B cell (primary cell): ENCODE measurements at regions not wholly inside any gene's neighbourhood (a gene's known extent, or its start where the extent isn't known, plus 50 kb on each side); places are given as distances from the start of the nearest gene placed in this dataset.

Source experiments
- ATAC-seq: fragments of 200-7000 bp; cut with Tn5 transposase; one replicate; pipeline ENCODE4 v1.10.0; 2021; ENCODE audit warnings: low read depth, mild to moderate bottlenecking, moderate number of reproducible peaks, moderate library complexity
- CTCF ChIA-PET: fragments of 350-600 bp; sonication (Branson Sonifier 250); formaldehyde crosslinking; loops from one replicate; lab custom pipeline; 2021; ENCODE audit warnings: antibody characterized with exemption, inconsistent platforms; lab: Charles Lee
- POLR2A ChIA-PET: fragments of 350-600 bp; sonication (Branson Sonifier 250); formaldehyde crosslinking; loops from one replicate; lab custom pipeline; 2021; ENCODE audit warnings: antibody characterized with exemption; lab: Charles Lee
- DNase-seq: peaks from one replicate; pipeline ENCODE4 v3.0.0; 2013
- H2AFZ ChIP-seq: 2 replicates; pipeline ENCODE4 v1.6.1; 2012; ENCODE audit warnings: mild to moderate bottlenecking, low read depth, low read length; ENCODE audit not compliant: insufficient read depth, poor library complexity, severe bottlenecking
- H3K27ac ChIP-seq, 2 donors: 1 replicate in 1 of 2; 2 replicates in 1 of 2; pipeline ENCODE4 v1.5.1; 2012 to 2013; ENCODE audit warnings: low read length in 2 of 2, mild to moderate bottlenecking in 2 of 2, moderate library complexity in 1 of 2
- H3K27me3 ChIP-seq, 4 experiments: fragments of 200-600 bp in 1 of 4; sonication (generic) in 1 of 4; replicated peaks in 1 of 4; 1 replicate in 2 of 4; 2 replicates in 2 of 4; pipeline versions ENCODE4 v1.6.1 to v1.7.0; 2013 to 2016; ENCODE audit warnings: low read length in 3 of 4, mild to moderate bottlenecking in 2 of 4, mixed read lengths in 1 of 4, moderate library complexity in 1 of 4; ENCODE audit not compliant: insufficient read depth in 4 of 4, control insufficient read depth in 3 of 4; ENCODE audit errors: control extremely low read depth in 1 of 4
- H3K36me3 ChIP-seq, 2 experiments: replicated peaks in 1 of 2; 1 replicate in 1 of 2; 2 replicates in 1 of 2; pipeline versions ENCODE4 v1.6.1 to v1.7.1; 2013; ENCODE audit warnings: low read length in 1 of 2; ENCODE audit not compliant: insufficient read depth in 2 of 2, control insufficient read depth in 1 of 2; ENCODE audit errors: control extremely low read depth in 1 of 2, extremely low read depth in 1 of 2
- H3K4me1 ChIP-seq, 2 donors: fragments of 200-600 bp in 1 of 2; sonication (generic) in 1 of 2; 1 replicate in 1 of 2; 2 replicates in 1 of 2; pipeline versions ENCODE4 v1.5.1 to v1.6.1; 2013 to 2017; ENCODE audit warnings: low read length in 2 of 2; ENCODE audit not compliant: control insufficient read depth in 2 of 2, insufficient read depth in 2 of 2
- H3K4me2 ChIP-seq: replicated peaks from 2 replicates; pipeline ENCODE3; 2012; ENCODE audit warnings: mild to moderate bottlenecking, low read depth, low read length; ENCODE audit not compliant: poor library complexity, severe bottlenecking
- H3K4me3 ChIP-seq, 5 experiments: fragments of 200-600 bp in 1 of 5; sonication (generic) in 1 of 5; 1 replicate in 3 of 5; 2 replicates in 2 of 5; pipeline versions ENCODE4 v1.5.1 to v1.7.0; 2011 to 2016; ENCODE audit warnings: low read length in 4 of 5, mild to moderate bottlenecking in 4 of 5, low read depth in 2 of 5, control low read depth in 1 of 5, moderate library complexity in 1 of 5; ENCODE audit not compliant: insufficient read depth in 1 of 5; ENCODE audit errors: control extremely low read depth in 1 of 5, extremely low read depth in 1 of 5
- H3K79me2 ChIP-seq: fragments of 200-600 bp; sonication (generic); one replicate; pipeline ENCODE4 v1.6.0; 2016; ENCODE audit warnings: low read length; ENCODE audit not compliant: control insufficient read depth, insufficient read depth
- H3K9ac ChIP-seq: fragments of 200-600 bp; sonication (generic); 2 replicates; pipeline ENCODE4 v1.6.1; 2017; ENCODE audit warnings: mild to moderate bottlenecking, low read length, moderate library complexity
- H3K9me3 ChIP-seq, 3 donors: one replicate each; pipeline versions ENCODE4 v1.6.1 to v1.7.1; 2013; ENCODE audit warnings: low read length in 2 of 3; ENCODE audit not compliant: control insufficient read depth in 2 of 3, insufficient read depth in 1 of 3; ENCODE audit errors: control extremely low read depth in 1 of 3
- H4K20me1 ChIP-seq: 2 replicates; pipeline ENCODE4 v1.6.0; 2012; ENCODE audit warnings: mild to moderate bottlenecking, low read length; ENCODE audit not compliant: insufficient read depth, control insufficient read depth, poor library complexity, severe bottlenecking
- H3K27ac Mint-ChIP-seq: one replicate; pipeline ENCODE4 v1.8.0; 2021; ENCODE audit warnings: mixed read lengths
- H3K27me3 Mint-ChIP-seq: one replicate; pipeline ENCODE4 v1.8.0; 2021; ENCODE audit warnings: mixed read lengths
- H3K4me1 Mint-ChIP-seq: one replicate; pipeline ENCODE4 v1.8.0; 2021; ENCODE audit warnings: mixed read lengths
- H3K4me3 Mint-ChIP-seq: one replicate; pipeline ENCODE4 v1.8.0; 2021; ENCODE audit warnings: mixed read lengths
- H3K9me3 Mint-ChIP-seq: one replicate; pipeline ENCODE4 v1.8.0; 2022; ENCODE audit warnings: mixed read lengths; ENCODE audit not compliant: insufficient read depth
- CTCF ChIP-seq: fragments of 200-600 bp; IDR thresholded peaks from one replicate; pipeline ENCODE4 v1.8.0; 2022; ENCODE audit warnings: antibody characterized with exemption, mild to moderate bottlenecking
- EZH2 ChIP-seq: IDR thresholded peaks from 2 replicates; pipeline ENCODE4 v1.6.1; 2012; ENCODE audit warnings: borderline replicate concordance, low read depth, mild to moderate bottlenecking, moderate library complexity, low read length; ENCODE audit not compliant: insufficient read depth, poor library complexity, severe bottlenecking
- WGBS: methylation state at CpG from one replicate; pipeline ENCODE4 v1.1.5; 2013; ENCODE audit warnings: missing lambda C conversion rate; ENCODE audit not compliant: insufficient coverage; 5-methylcytosine and 5-hydroxymethylcytosine counted together
- intact Hi-C: fragments of 100-400 bp; cut with micrococcal nuclease; formaldehyde crosslinking; loops from one replicate; pipeline ENCODE4 v1.10.0; 2022

- ChIA-PET POLR2A (no interaction called here), CTCF (no interaction called here)
- Histone ChIP-seq H3K9me3 (no peaks in the 10 kb centered on the region), H2AFZ (no peak overlapping the region), H3K36me3 (no peaks in the 10 kb centered on the region), H3K4me3 (no peak overlapping the region), H3K27me3 (no peaks in the 10 kb centered on the region), H3K4me2 (no peak overlapping the region), H4K20me1 (no peaks in the 10 kb centered on the region), H3K9ac (no peak overlapping the region), H3K27ac (no peak overlapping the region), H3K4me1 (no peaks in the 10 kb centered on the region), H3K79me2 (no peaks in the 10 kb centered on the region)
- Mint-ChIP-seq H3K27ac (no peak overlapping the region), H3K9me3 (no peaks in the 10 kb centered on the region), H3K27me3 (no peaks in the 10 kb centered on the region), H3K4me3 (no peak overlapping the region), H3K4me1 (no peaks in the 10 kb centered on the region)
- intact Hi-C loops, result no loop called here
- no peak for TF ChIP-seq CTCF
- no peak for TF ChIP-seq EZH2
- WGBS, result no CpG with 5 or more reads among the region's 1 CpG
- ATAC-seq (no peak), DNase-seq (no peak)
Observed at GRCh38 chr7:113562801-113563200, 356.0 kb downstream of the PPP1R3A start.

- Histone ChIP-seq H3K36me3 (no peaks in the 10 kb centered on the region), H3K27ac (no peak overlapping the region), H3K9me3 (no peaks in the 10 kb centered on the region), H3K27me3 (no peaks in the 10 kb centered on the region), H2AFZ (no peak overlapping the region), H4K20me1 (no peaks in the 10 kb centered on the region), H3K4me1 (no peaks in the 10 kb centered on the region), H3K4me2 (no peak overlapping the region), H3K79me2 (no peaks in the 10 kb centered on the region), H3K4me3 (no peak overlapping the region), H3K9ac (no peak overlapping the region)
- intact Hi-C loops, result no loop called here
- H3K27ac Mint-ChIP-seq, result no peak overlapping the region
- TF ChIP-seq CTCF (no peak), EZH2 (no peak)
- no peaks in the 10 kb centered on the region for H3K9me3 Mint-ChIP-seq
- H3K4me1 Mint-ChIP-seq, result no peaks in the 10 kb centered on the region
- no peaks in the 10 kb centered on the region for H3K27me3 Mint-ChIP-seq
- no peak for DNase-seq
- ATAC-seq, result no peak
- H3K4me3 Mint-ChIP-seq, result no peak overlapping the region
- CTCF ChIA-PET, result no interaction called here
- POLR2A ChIA-PET, result no interaction called here
Observed at GRCh38 chr7:113562242-113562641, 356.6 kb downstream of the PPP1R3A start.
